ENCODE measurements at regions not wholly inside any gene's neighbourhood (a gene's known extent, or its start where the extent isn't known, plus 50 kb on each side); places are given as distances from the start of the nearest gene placed in this dataset.

- H3K9me3 ChIP-seq, result no peaks in the 10 kb centered on the region
- no peaks in the 10 kb centered on the region for H3K36me3 ChIP-seq
- H3K4me3 ChIP-seq, result no peak overlapping the region
- no peaks in the 10 kb centered on the region for H3K27me3 ChIP-seq
- no peaks in the 10 kb centered on the region for H3K4me1 ChIP-seq
- no peak for TF ChIP-seq CTCF (IDR thresholded peaks at IDR 0.05)
- H3K27ac ChIP-seq, result no peak overlapping the region
- DNase-seq (ENCODE audit: low spot score), result no peak
Measured at GRCh38 chr6:140180306-140180705, 805.9 kb upstream of the CITED2 start.

GRCh38 chr6:140178935-140179334, 804.5 kb upstream of the CITED2 start:
- TF ChIP-seq CTCF (IDR thresholded peaks at IDR 0.05), result no peak
- H3K27ac ChIP-seq, result no peak overlapping the region
- H3K27me3 ChIP-seq, result no peaks in the 10 kb centered on the region
- no peaks in the 10 kb centered on the region for H3K9me3 ChIP-seq
- no peak overlapping the region for H3K4me3 ChIP-seq
- H3K36me3 ChIP-seq, result no peaks in the 10 kb centered on the region
- DNase-seq (ENCODE audit: low spot score), result no peak
- H3K4me1 ChIP-seq, result no peaks in the 10 kb centered on the region

GRCh38 chr6:140178520-140178919, 804.1 kb upstream of the CITED2 start:
- Histone ChIP-seq H3K4me3 (no peak overlapping the region), H3K27me3 (no peaks in the 10 kb centered on the region), H3K36me3 (no peaks in the 10 kb centered on the region), H3K27ac (no peak overlapping the region), H3K9me3 (no peaks in the 10 kb centered on the region), H3K4me1 (no peaks in the 10 kb centered on the region)
- no peak for TF ChIP-seq CTCF (IDR thresholded peaks at IDR 0.05)
- no peak for DNase-seq (ENCODE audit: low spot score)

GRCh38 chr6:140176306-140176705, 801.9 kb upstream of the CITED2 start:
- H3K4me1 ChIP-seq, result no peaks in the 10 kb centered on the region
- DNase-seq (ENCODE audit: low spot score), result no peak
- H3K9me3 ChIP-seq, result no peaks in the 10 kb centered on the region
- TF ChIP-seq CTCF (IDR thresholded peaks at IDR 0.05), result no peak
- H3K27ac ChIP-seq, result no peak overlapping the region
- no peaks in the 10 kb centered on the region for H3K36me3 ChIP-seq
- H3K27me3 ChIP-seq, result no peaks in the 10 kb centered on the region
- no peak overlapping the region for H3K4me3 ChIP-seq

GRCh38 chr6:140175486-140175885, 801.0 kb upstream of the CITED2 start:
- no peak for TF ChIP-seq CTCF (IDR thresholded peaks at IDR 0.05)
- no peaks in the 10 kb centered on the region for H3K36me3 ChIP-seq
- no peaks in the 10 kb centered on the region for H3K4me1 ChIP-seq
- H3K27ac ChIP-seq, result no peak overlapping the region
- no peak for DNase-seq (ENCODE audit: low spot score)
- no peak overlapping the region for H3K4me3 ChIP-seq
- no peaks in the 10 kb centered on the region for H3K9me3 ChIP-seq
- H3K27me3 ChIP-seq, result no peaks in the 10 kb centered on the region

GRCh38 chr6:140174524-140174923, 800.1 kb upstream of the CITED2 start:
- no peaks in the 10 kb centered on the region for H3K4me1 ChIP-seq
- no peaks in the 10 kb centered on the region for H3K36me3 ChIP-seq
- H3K27me3 ChIP-seq, result no peaks in the 10 kb centered on the region
- no peak overlapping the region for H3K27ac ChIP-seq
- H3K4me3 ChIP-seq, result no peak overlapping the region
- H3K9me3 ChIP-seq, result no peaks in the 10 kb centered on the region
- TF ChIP-seq CTCF (IDR thresholded peaks at IDR 0.05), result no peak
- no peak for DNase-seq (ENCODE audit: low spot score)

Measured in right atrium auricular region (tissue), 2 donors.